PC-9 (cell line): ENCODE measurements at regions not wholly inside any gene's neighbourhood (a gene's known extent, or its start where the extent isn't known, plus 50 kb on each side); places are given as distances from the start of the nearest gene placed in this dataset.

ENCODE experiments used
- CTCF ChIP-seq: fragments of 200-600 bp; sonication (generic); conservative IDR thresholded peaks from 2 replicates; pipeline ENCODE4 v1.6.1; 2017; ENCODE audit warnings: mixed run types, antibody characterized with exemption, mild to moderate bottlenecking, moderate library complexity
- EZH2 ChIP-seq: fragments of 200-600 bp; sonication (generic); IDR thresholded peaks from 2 replicates; pipeline ENCODE4 v1.8.0; 2017; ENCODE audit warnings: antibody characterized with exemption, low read depth

- no peak for TF ChIP-seq CTCF
- no peak for TF ChIP-seq EZH2
These were observed 1674.6 kb downstream of the LRRC4C start for GRCh38 chr11:39784873-39785272.
